SU-DHL-6 (cell line): ENCODE measurements at regions not wholly inside any gene's neighbourhood (a gene's known extent, or its start where the extent isn't known, plus 50 kb on each side); places are given as distances from the start of the nearest gene placed in this dataset.

Experiments
- EZH2phosphoT487 ChIP-seq: fragments of 200-600 bp; sonication (generic), shearing (Covaris generic); conservative IDR thresholded peaks from 2 replicates; pipeline ENCODE4 v1.6.1; 2018; ENCODE audit warnings: mild to moderate bottlenecking, antibody characterized with exemption, low read length, moderate library complexity, mixed read lengths
- TF ChIP-seq, protein P1 (sequence below): fragments of 200-600 bp; sonication (generic); IDR thresholded peaks from one replicate; pipeline ENCODE4 v1.5.1; 2017; ENCODE audit warnings: antibody characterized with exemption, mild to moderate bottlenecking, low read length, moderate library complexity; ENCODE audit not compliant: insufficient read depth, poor library complexity, severe bottlenecking

DNA sequence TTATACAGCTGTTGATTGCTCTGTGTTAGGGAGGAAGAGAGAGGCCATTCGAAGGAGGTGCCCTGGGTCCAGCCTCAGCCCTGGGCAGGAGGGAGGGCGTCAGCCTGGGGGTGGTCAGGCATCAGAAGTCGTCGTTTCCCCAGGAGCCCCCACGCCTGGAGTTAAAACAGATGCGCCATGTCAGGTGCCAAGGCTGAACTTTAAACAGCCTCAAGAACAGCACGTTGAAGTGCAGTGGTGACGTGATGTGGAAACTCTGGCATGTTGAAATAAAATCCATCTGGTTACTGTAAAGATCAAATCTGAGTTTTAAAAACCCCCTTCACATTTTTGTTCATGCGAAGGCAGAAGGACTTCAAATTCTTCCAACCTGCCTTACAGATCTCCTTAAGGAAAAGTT, 128.4 kb upstream of the PPP2R2D start:
- TF ChIP-seq, protein P1, sequence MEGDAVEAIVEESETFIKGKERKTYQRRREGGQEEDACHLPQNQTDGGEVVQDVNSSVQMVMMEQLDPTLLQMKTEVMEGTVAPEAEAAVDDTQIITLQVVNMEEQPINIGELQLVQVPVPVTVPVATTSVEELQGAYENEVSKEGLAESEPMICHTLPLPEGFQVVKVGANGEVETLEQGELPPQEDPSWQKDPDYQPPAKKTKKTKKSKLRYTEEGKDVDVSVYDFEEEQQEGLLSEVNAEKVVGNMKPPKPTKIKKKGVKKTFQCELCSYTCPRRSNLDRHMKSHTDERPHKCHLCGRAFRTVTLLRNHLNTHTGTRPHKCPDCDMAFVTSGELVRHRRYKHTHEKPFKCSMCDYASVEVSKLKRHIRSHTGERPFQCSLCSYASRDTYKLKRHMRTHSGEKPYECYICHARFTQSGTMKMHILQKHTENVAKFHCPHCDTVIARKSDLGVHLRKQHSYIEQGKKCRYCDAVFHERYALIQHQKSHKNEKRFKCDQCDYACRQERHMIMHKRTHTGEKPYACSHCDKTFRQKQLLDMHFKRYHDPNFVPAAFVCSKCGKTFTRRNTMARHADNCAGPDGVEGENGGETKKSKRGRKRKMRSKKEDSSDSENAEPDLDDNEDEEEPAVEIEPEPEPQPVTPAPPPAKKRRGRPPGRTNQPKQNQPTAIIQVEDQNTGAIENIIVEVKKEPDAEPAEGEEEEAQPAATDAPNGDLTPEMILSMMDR: no peak
- TF ChIP-seq EZH2phosphoT487: no peak
